Nephron progenitor cell (in vitro differentiated cells): ENCODE measurements at regions not wholly inside any gene's neighbourhood (a gene's known extent, or its start where the extent isn't known, plus 50 kb on each side); places are given as distances from the start of the nearest gene placed in this dataset.
A peak's percentile ranks its signal among the peaks of the same experiment; 100 is the strongest.

Experiments used
- DNase-seq: peaks from one replicate; pipeline ENCODE4 v3.0.0; 2021
- H3K27ac Mint-ChIP-seq: 2 replicates; pipeline ENCODE4 v1.8.0; 2021; ENCODE audit warnings: mild to moderate bottlenecking, moderate library complexity, mixed read lengths
- H3K27me3 Mint-ChIP-seq: 2 replicates; pipeline ENCODE4 v1.8.0; 2021; ENCODE audit warnings: mild to moderate bottlenecking, low read depth, mixed read lengths; ENCODE audit not compliant: poor library complexity
- H3K36me3 Mint-ChIP-seq: 2 replicates; pipeline ENCODE4 v1.8.0; 2021; ENCODE audit warnings: low read depth, mixed read lengths
- H3K4me1 Mint-ChIP-seq: 2 replicates; pipeline ENCODE4 v1.8.0; 2021; ENCODE audit warnings: mixed read lengths
- H3K4me3 Mint-ChIP-seq: 2 replicates; pipeline ENCODE4 v1.8.0; 2021; ENCODE audit warnings: mild to moderate bottlenecking, moderate library complexity, mixed read lengths
- H3K9me3 Mint-ChIP-seq: 2 replicates; pipeline ENCODE4 v1.8.0; 2021; ENCODE audit warnings: mild to moderate bottlenecking, moderate library complexity, mixed read lengths
- CTCF ChIP-seq: fragments of 200-600 bp; sonication (generic); IDR thresholded peaks from 2 replicates; pipeline ENCODE4 v1.5.0; 2021; ENCODE audit warnings: antibody characterized with exemption

DNA sequence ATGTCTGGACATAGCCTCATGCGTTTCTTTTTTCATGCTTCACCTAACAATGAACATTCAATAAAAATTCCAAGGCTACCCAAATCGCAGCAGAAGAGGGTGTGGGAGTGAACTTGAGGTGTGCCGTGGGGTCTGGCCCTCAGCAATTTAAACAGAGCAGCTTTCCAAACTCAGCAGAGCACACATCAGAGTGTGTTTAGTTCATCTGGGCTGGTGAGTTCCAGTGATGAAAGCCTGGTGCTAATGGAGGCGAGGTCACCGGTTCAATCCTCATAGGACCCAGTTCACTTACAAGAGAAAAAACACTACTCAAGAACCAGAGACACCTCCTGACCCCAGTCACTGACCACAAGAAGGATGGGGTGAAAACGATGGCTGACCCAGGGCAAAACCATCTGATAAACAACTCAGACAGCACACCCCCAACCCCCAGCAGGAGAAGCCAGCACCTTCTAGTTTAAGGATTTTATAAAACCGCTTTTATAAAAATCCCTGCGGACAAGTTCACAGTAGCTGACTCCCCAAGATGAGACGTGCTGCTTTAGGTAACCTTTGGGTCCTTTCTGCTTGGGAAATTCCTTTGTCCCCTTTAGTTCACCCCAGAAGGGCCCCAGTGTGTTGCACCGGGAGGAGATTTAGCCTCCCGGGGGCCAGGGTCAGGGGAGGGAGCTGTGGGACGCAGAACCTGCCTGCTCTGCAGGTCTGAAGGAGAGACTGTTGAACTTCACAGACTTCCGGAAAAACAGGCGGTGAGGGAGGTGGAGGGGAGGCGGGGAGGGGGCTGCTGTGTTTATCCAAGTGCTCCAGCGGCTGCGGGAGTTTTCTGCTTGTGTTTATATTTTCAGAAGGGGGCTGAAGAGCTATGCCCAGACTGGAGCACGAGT, 152.7 kb upstream of the SOX11 start:
- Mint-ChIP-seq H3K27me3 (no peaks in the 10 kb centered on the region), H3K4me1 (peaks cover 64% of the 10 kb centered on the region), H3K27ac (peak overlapping the region; percentile 99), H3K4me3 (peak overlapping the region; percentile 70), H3K36me3 (peaks cover 20% of the 10 kb centered on the region), H3K9me3 (peaks cover 33% of the 10 kb centered on the region)
- no peak for TF ChIP-seq CTCF
- DNase-seq: peak; percentile 69

GRCh38 chr2:5540856-5541255, 151.3 kb upstream of the SOX11 start:
- Mint-ChIP-seq H3K9me3 (peaks cover 46% of the 10 kb centered on the region), H3K27ac (peak overlapping the region; percentile 88), H3K36me3 (peaks cover 33% of the 10 kb centered on the region), H3K4me1 (peaks cover 60% of the 10 kb centered on the region), H3K4me3 (peak overlapping the region; percentile 67), H3K27me3 (no peaks in the 10 kb centered on the region)
- DNase-seq: no peak
- TF ChIP-seq CTCF: no peak

DNA sequence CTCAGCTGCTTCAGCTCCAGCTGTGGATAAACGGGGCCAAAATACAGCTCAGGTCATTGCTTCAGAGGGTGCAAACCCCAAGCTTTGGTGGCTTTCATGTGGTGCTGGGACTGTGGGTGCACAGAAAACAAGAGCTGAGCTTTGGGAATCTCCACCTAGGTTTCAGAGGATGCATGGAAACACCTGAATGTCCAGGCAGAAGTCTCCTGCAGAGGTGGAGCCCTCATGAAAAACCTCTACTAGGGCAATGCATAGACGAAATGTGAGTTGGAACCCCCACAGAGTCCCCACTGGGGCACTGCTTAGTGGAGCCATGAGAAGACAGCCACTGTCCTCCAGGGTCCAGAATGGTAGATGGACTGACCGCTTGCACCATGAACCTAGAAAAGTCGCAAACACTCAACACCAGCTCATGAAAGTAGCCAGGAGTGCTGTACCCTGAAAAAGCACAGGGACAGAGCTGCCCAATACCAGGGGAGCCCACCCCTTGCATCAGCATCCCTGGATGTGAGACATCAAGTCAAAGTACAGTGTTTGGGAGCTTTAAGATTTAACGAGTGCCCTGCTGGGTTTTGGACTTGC, 147.9 kb upstream of the SOX11 start:
- DNase-seq: no peak
- H3K27ac Mint-ChIP-seq: no peak overlapping the region
- H3K4me3 Mint-ChIP-seq: no peak overlapping the region
- H3K9me3 Mint-ChIP-seq: peaks cover 49% of the 10 kb centered on the region
- TF ChIP-seq CTCF: no peak
- no peaks in the 10 kb centered on the region for H3K27me3 Mint-ChIP-seq
- peaks cover 41% of the 10 kb centered on the region for H3K4me1 Mint-ChIP-seq
- H3K36me3 Mint-ChIP-seq: peaks cover 32% of the 10 kb centered on the region

GRCh38 chr2:5546181-5546580, 146.0 kb upstream of the SOX11 start:
- Mint-ChIP-seq H3K27me3 (no peaks in the 10 kb centered on the region), H3K9me3 (peaks cover 54% of the 10 kb centered on the region), H3K4me3 (no peak overlapping the region), H3K4me1 (peaks cover 36% of the 10 kb centered on the region), H3K36me3 (peaks cover 36% of the 10 kb centered on the region), H3K27ac (no peak overlapping the region)
- no peak for DNase-seq
- no peak for TF ChIP-seq CTCF

DNA sequence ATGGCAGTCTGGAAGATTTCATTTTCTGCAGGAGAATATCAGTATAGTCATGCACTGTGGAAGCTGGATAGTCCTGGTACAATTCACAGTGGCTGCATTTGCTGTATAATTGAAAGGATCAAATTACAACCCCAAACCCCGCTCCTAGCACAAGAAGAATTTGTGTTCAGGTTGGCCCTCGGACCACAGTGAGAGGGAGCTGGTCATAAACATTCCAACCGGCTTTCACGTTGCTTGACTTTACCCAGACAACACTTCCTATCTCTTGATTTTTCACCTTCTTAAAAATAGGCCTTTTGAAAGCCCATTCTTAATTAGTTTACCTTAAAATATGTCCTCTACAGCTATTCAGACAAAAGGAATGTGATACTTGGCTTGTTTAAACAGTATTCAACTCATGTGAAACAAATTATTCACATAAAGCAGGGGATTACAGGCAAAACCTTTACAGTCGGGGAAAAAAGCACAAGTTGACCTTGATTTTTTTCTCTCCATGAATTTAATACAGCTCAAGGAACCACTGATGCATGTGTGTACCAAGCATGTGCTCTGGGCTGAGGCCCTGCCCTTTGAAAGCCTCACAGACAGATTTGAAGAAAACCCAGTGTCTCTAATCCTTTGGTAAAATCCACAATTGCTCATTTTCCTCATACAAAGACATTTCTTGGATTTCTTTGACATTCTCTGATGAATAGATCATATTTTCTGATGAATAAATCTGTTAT, 143.0 kb upstream of the SOX11 start:
- peaks cover 45% of the 10 kb centered on the region for H3K9me3 Mint-ChIP-seq
- DNase-seq: peak; percentile 27
- no peak overlapping the region for H3K4me3 Mint-ChIP-seq
- no peak for TF ChIP-seq CTCF
- H3K36me3 Mint-ChIP-seq: peaks cover 23% of the 10 kb centered on the region
- H3K27ac Mint-ChIP-seq: peak overlapping the region; percentile 90
- no peaks in the 10 kb centered on the region for H3K27me3 Mint-ChIP-seq
- peaks cover 31% of the 10 kb centered on the region for H3K4me1 Mint-ChIP-seq
